K562 (cell line): ENCODE measurements at regions not wholly inside any gene's neighbourhood (a gene's known extent, or its start where the extent isn't known, plus 50 kb on each side); places are given as distances from the start of the nearest gene placed in this dataset.

Source experiments
- ATAC-seq: fragments of 200-7000 bp; cut with Tn5 transposase; 3 replicates; pipeline ENCODE4 v1.9.1; 2020; ENCODE audit warnings: moderate library complexity
- BruUV-seq: library from RNA; stranded (reverse); fragments of 400-500 nt; replicated peaks from 2 replicates; lab custom pipeline; 2021; lab: Mats Ljungman, UMichigan
- CTCF ChIA-PET: fragments of 300-600 bp; formaldehyde crosslinking; extraction: SDS; loops from one replicate; lab custom pipeline; 2021; ENCODE audit warnings: low intra/inter-chr PET ratio; lab: Yijun Ruan, JAX
- POLR2A ChIA-PET: fragments of 300-600, 350-650 bp; sonication (Branson Sonifier 250); formaldehyde crosslinking; extraction: SDS; loops from one replicate; lab custom pipeline; 2021; ENCODE audit warnings: antibody characterized with exemption, inconsistent platforms; lab: Yijun Ruan, JAX
- DNase-seq, 4 experiments: peaks; one replicate each; pipeline versions ENCODE4 v3.0.0 to v3.0.0-alpha.2; 2011 to 2018; ENCODE audit warnings: low spot score in 3 of 4, mixed read lengths in 3 of 4; ENCODE audit errors: extremely low read depth in 1 of 4
- FAIRE-seq: peaks from 2 replicates; lab custom pipeline; 2011; peaks lifted over from hg19 to GRCh38; lab: Jason Lieb, UNC
- H2AFZ ChIP-seq: 2 replicates; pipeline ENCODE4 v1.6.0; 2011; ENCODE audit warnings: low read depth, low read length, control low read depth, inconsistent platforms
- H3K27ac ChIP-seq: fragments of 200-600 bp; 3 replicates; pipeline ENCODE4 v1.8.0; 2011; ENCODE audit warnings: low read depth, mild to moderate bottlenecking, control low read depth, inconsistent platforms, low read length, moderate library complexity, mixed read lengths; ENCODE audit errors: extremely low read depth
- H3K27me3 ChIP-seq, 2 experiments: fragments of 300-600 bp in 1 of 2; 2 replicates in 1 of 2; 3 replicates in 1 of 2; pipeline versions ENCODE4 v1.6.0 to v1.8.0; 2011; ENCODE audit warnings: inconsistent platforms in 2 of 2, low read length in 2 of 2, mild to moderate bottlenecking in 1 of 2, mixed read lengths in 1 of 2, moderate library complexity in 1 of 2; ENCODE audit not compliant: control insufficient read depth in 2 of 2, insufficient read depth in 2 of 2
- H3K36me3 ChIP-seq: fragments of 300-600 bp; 3 replicates; pipeline ENCODE4 v1.8.0; 2011; ENCODE audit warnings: mild to moderate bottlenecking, low read length, inconsistent platforms; ENCODE audit not compliant: control insufficient read depth, insufficient read depth
- H3K4me1 ChIP-seq, 2 experiments: fragments of 200-600 bp in 1 of 2; replicated peaks in 1 of 2; 2 replicates in 1 of 2; 3 replicates in 1 of 2; pipeline versions ENCODE4 v1.5.1 to v1.8.0; 2011; ENCODE audit warnings: inconsistent platforms in 2 of 2, low read length in 2 of 2, mild to moderate bottlenecking in 1 of 2, mixed read lengths in 1 of 2, moderate library complexity in 1 of 2; ENCODE audit not compliant: control insufficient read depth in 2 of 2, insufficient read depth in 2 of 2
- H3K4me2 ChIP-seq: 2 replicates; pipeline ENCODE4 v1.6.1; 2011; ENCODE audit warnings: low read length, control low read depth, inconsistent platforms, mixed read lengths; ENCODE audit not compliant: insufficient read depth
- H3K4me3 ChIP-seq: fragments of 200-600 bp; sonication (generic), shearing (Covaris generic); 2 replicates; pipeline ENCODE4 v1.5.1; 2016; ENCODE audit warnings: control low read depth, inconsistent platforms
- H3K79me2 ChIP-seq: fragments of 200-600 bp; 3 replicates; pipeline ENCODE4 v1.8.0; 2011; ENCODE audit warnings: low read length, inconsistent platforms; ENCODE audit not compliant: control insufficient read depth, insufficient read depth
- H3K9ac ChIP-seq, 2 experiments: 2 replicates each; pipeline versions ENCODE4 v1.6.0 to v1.6.1; 2011; ENCODE audit warnings: low read depth in 2 of 2, low read length in 2 of 2, control low read depth in 1 of 2, inconsistent platforms in 1 of 2, mild to moderate bottlenecking in 1 of 2, mixed read lengths in 1 of 2; ENCODE audit not compliant: insufficient read depth in 1 of 2
- H3K9me1 ChIP-seq: one replicate; pipeline ENCODE4 v1.6.0; 2011; ENCODE audit warnings: inconsistent platforms, mild to moderate bottlenecking, low read length, moderate library complexity; ENCODE audit not compliant: control insufficient read depth, insufficient read depth
- H3K9me3 ChIP-seq: replicated peaks from 2 replicates; pipeline ENCODE4 v1.5.1; 2011; ENCODE audit warnings: low read depth, low read length, inconsistent platforms; ENCODE audit not compliant: control insufficient read depth, insufficient read depth
- H4K20me1 ChIP-seq: replicated peaks from 2 replicates; pipeline ENCODE4 v1.6.1; 2011; ENCODE audit warnings: low read length, inconsistent platforms, mixed read lengths; ENCODE audit not compliant: control insufficient read depth, insufficient read depth
- ARNT ChIP-seq, 2 experiments: fragments of 450-650 bp; IDR thresholded peaks; 2 replicates each; pipeline ENCODE4 v1.6.1; 2016; ENCODE audit warnings: mild to moderate bottlenecking in 1 of 2
- ELK3 ChIP-seq: fragments of 450-650 bp; formaldehyde crosslinking; IDR thresholded peaks from 2 replicates; pipeline ENCODE4 v1.4.0; 2020; ENCODE audit warnings: mild to moderate bottlenecking
- HOMEZ ChIP-seq: fragments of 250-450 bp; sonication (Bioruptor Pico); IDR thresholded peaks from 2 replicates; pipeline ENCODE4 v1.4.0; 2020; ENCODE audit warnings: mild to moderate bottlenecking, moderate library complexity
- PKNOX1 ChIP-seq: fragments of 450-650 bp; IDR thresholded peaks from 2 replicates; pipeline ENCODE4 v1.6.1; 2016
- RNF2 ChIP-seq: sonication (generic); IDR thresholded peaks from 2 replicates; pipeline ENCODE4 v1.6.1; 2016
- WGBS: fragments of 100-300 bp; shearing (Covaris generic); methylation state at CpG from one replicate; pipeline ENCODE4 v1.1.6; 2016; ENCODE audit warnings: low coverage, mixed read lengths; ENCODE audit not compliant: insufficient coverage; ENCODE audit errors: missing lambda C conversion rate; 5-methylcytosine and 5-hydroxymethylcytosine counted together
- in situ Hi-C: fragments of 300-500 bp; cut with MboI; formaldehyde crosslinking; loops from 4 replicates; pipeline ENCODE4 v1.15.0; 2018; ENCODE audit warnings: inconsistent platforms, mixed read lengths
- intact Hi-C: fragments of 100-400 bp; cut with micrococcal nuclease; formaldehyde crosslinking; loops from 2 replicates; pipeline ENCODE4 v1.14.2; 2022

GRCh38 chr14:47988175-47988574 lies 312.8 kb upstream of the MDGA2 start:
- H3K4me2 ChIP-seq: no peak overlapping the region
- BruUV-seq: no TSS peak
- no peaks in the 10 kb centered on the region for H3K9me3 ChIP-seq
- H3K4me3 ChIP-seq: no peak overlapping the region
- H3K27ac ChIP-seq: no peak overlapping the region
- POLR2A ChIA-PET: no interaction called here
- WGBS: 4% methylated on average over 2 of the region's 2 CpGs
- H3K9ac ChIP-seq: no peak overlapping the region
- no peaks in the 10 kb centered on the region for H3K4me1 ChIP-seq
- H4K20me1 ChIP-seq: no peaks in the 10 kb centered on the region
- no peak for ATAC-seq
- in situ Hi-C loops (no loop called here), intact Hi-C loops (no loop called here)
- no peaks in the 10 kb centered on the region for H3K9me1 ChIP-seq
- TF ChIP-seq HOMEZ (no peak), RNF2 (no peak), PKNOX1 (no peak), ARNT (IDR thresholded peaks at IDR 0.05) (no peak), ELK3 (no peak)
- DNase-seq: no peak
- no peaks in the 10 kb centered on the region for H3K79me2 ChIP-seq
- H2AFZ ChIP-seq: no peak overlapping the region
- H3K36me3 ChIP-seq: no peaks in the 10 kb centered on the region
- H3K27me3 ChIP-seq: no peaks in the 10 kb centered on the region
- CTCF ChIA-PET: no interaction called here
- FAIRE-seq: no peak
